ENCODE measurements at regions not wholly inside any gene's neighbourhood (a gene's known extent, or its start where the extent isn't known, plus 50 kb on each side); places are given as distances from the start of the nearest gene placed in this dataset.

- H3K4me1 ChIP-seq: no peaks in the 10 kb centered on the region
- no peak for TF ChIP-seq CTCF (IDR thresholded peaks at IDR 0.05; ENCODE audit: borderline replicate concordance)
- no peak overlapping the region for H3K4me3 ChIP-seq
- intact Hi-C loops (cut with micrococcal nuclease): no loop called here
- H3K36me3 ChIP-seq: no peaks in the 10 kb centered on the region
- no peak for DNase-seq
- no peak overlapping the region for H3K27ac ChIP-seq (replicated peaks)
- peaks cover 21% of the 10 kb centered on the region for H3K9me3 ChIP-seq (replicated peaks)
- H3K27me3 ChIP-seq (ENCODE audit: low read depth): no peaks in the 10 kb centered on the region
Observed at GRCh38 chr6:76135481-76135880, 63.0 kb upstream of the IMPG1 start.

GRCh38 chr6:76134651-76135050 is 62.2 kb upstream of the IMPG1 start:
- no peaks in the 10 kb centered on the region for H3K27me3 ChIP-seq (ENCODE audit: low read depth)
- TF ChIP-seq CTCF (IDR thresholded peaks at IDR 0.05; ENCODE audit: borderline replicate concordance): no peak
- intact Hi-C loops (cut with micrococcal nuclease): no loop called here
- no peak overlapping the region for H3K4me3 ChIP-seq
- peaks cover 17% of the 10 kb centered on the region for H3K9me3 ChIP-seq (replicated peaks)
- no peaks in the 10 kb centered on the region for H3K4me1 ChIP-seq
- H3K36me3 ChIP-seq: no peaks in the 10 kb centered on the region
- H3K27ac ChIP-seq (replicated peaks): no peak overlapping the region
- no peak for DNase-seq

GRCh38 chr6:76124018-76124417 is 51.6 kb upstream of the IMPG1 start:
- Histone ChIP-seq H3K27ac (replicated peaks) (no peak overlapping the region), H3K4me3 (no peak overlapping the region), H3K9me3 (replicated peaks) (peaks cover 3% of the 10 kb centered on the region), H3K36me3 (no peaks in the 10 kb centered on the region), H3K4me1 (no peaks in the 10 kb centered on the region), H3K27me3 (ENCODE audit: low read depth) (no peaks in the 10 kb centered on the region)
- DNase-seq: no peak
- TF ChIP-seq CTCF (IDR thresholded peaks at IDR 0.05; ENCODE audit: borderline replicate concordance): no peak
- intact Hi-C loops (cut with micrococcal nuclease): no loop called here

Measured in left ventricle myocardium inferior (tissue), 1 donor.